Prostate gland (tissue), 2 donors: ENCODE measurements at regions not wholly inside any gene's neighbourhood (a gene's known extent, or its start where the extent isn't known, plus 50 kb on each side); places are given as distances from the start of the nearest gene placed in this dataset.

Experiments used
- POLR2A ChIP-seq: fragments of 450-650 bp; IDR thresholded peaks from one replicate; pipeline ENCODE4 v1.6.1; 2016; ENCODE audit warnings: antibody characterized with exemption, mild to moderate bottlenecking
- POLR2AphosphoS5 ChIP-seq: sonication (generic); formaldehyde crosslinking; IDR thresholded peaks from one replicate; pipeline ENCODE4 v1.6.1; 2017; ENCODE audit warnings: antibody characterized with exemption
- TF ChIP-seq, protein P1 (sequence below), 4 experiments: fragments of 200-600 bp in 2 of 4; fragments of 450-650 bp in 2 of 4; sonication (generic) in 2 of 4; IDR thresholded peaks; 1 replicate in 3 of 4; 2 replicates in 1 of 4; pipeline ENCODE4 v1.5.1; 2016 to 2019; ENCODE audit warnings: antibody characterized with exemption in 4 of 4, mild to moderate bottlenecking in 2 of 4, moderate library complexity in 2 of 4

DNA sequence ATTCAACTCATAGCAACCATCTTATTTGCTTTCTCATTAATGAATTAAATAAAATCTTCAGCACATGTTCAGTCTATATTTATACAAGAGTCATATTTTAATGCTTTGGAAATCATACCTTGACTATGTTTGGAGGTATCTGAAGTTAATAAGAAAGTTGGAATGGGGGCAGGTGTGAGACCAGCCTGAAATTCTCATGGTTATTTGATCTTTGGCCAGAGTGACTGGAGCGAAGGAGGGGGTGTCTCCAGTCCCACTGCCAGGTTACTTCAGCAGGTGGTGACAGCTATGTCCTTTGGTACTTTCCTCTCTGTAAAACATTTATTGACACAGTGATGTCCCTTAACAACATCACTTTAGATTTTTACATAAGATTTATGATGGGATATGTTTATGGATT is 318.1 kb upstream of the SGCD start:
- TF ChIP-seq, protein P1, sequence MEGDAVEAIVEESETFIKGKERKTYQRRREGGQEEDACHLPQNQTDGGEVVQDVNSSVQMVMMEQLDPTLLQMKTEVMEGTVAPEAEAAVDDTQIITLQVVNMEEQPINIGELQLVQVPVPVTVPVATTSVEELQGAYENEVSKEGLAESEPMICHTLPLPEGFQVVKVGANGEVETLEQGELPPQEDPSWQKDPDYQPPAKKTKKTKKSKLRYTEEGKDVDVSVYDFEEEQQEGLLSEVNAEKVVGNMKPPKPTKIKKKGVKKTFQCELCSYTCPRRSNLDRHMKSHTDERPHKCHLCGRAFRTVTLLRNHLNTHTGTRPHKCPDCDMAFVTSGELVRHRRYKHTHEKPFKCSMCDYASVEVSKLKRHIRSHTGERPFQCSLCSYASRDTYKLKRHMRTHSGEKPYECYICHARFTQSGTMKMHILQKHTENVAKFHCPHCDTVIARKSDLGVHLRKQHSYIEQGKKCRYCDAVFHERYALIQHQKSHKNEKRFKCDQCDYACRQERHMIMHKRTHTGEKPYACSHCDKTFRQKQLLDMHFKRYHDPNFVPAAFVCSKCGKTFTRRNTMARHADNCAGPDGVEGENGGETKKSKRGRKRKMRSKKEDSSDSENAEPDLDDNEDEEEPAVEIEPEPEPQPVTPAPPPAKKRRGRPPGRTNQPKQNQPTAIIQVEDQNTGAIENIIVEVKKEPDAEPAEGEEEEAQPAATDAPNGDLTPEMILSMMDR (IDR thresholded peaks at IDR 0.05) = no peak
- TF ChIP-seq POLR2A = no peak
- TF ChIP-seq POLR2AphosphoS5 = no peak
